Activated B cell treated with CpG ODN at 0.5 μM for 24 hours (primary cell): ENCODE measurements at regions not wholly inside any gene's neighbourhood (a gene's known extent, or its start where the extent isn't known, plus 50 kb on each side); places are given as distances from the start of the nearest gene placed in this dataset.
A peak's percentile ranks its signal among the peaks of the same experiment; 100 is the strongest.

Experiments used
- ATAC-seq: fragments of 200-7000 bp; cut with Tn5 transposase; one replicate; pipeline ENCODE4 v1.10.0; 2021; ENCODE audit warnings: low read depth, mild to moderate bottlenecking, moderate library complexity
- CTCF ChIA-PET: fragments of 350-600 bp; sonication (Branson Sonifier 250); formaldehyde crosslinking; loops from one replicate; lab custom pipeline; 2021; ENCODE audit warnings: antibody characterized with exemption; lab: Charles Lee
- POLR2A ChIA-PET: fragments of 350-600 bp; sonication (Branson Sonifier 250); formaldehyde crosslinking; loops from one replicate; lab custom pipeline; 2021; ENCODE audit warnings: antibody characterized with exemption; lab: Charles Lee
- DNase-seq: peaks from one replicate; pipeline ENCODE4 v3.0.0; 2022
- H3K27ac Mint-ChIP-seq: one replicate; pipeline ENCODE4 v1.8.0; 2020; ENCODE audit warnings: mixed read lengths
- H3K27me3 Mint-ChIP-seq: one replicate; pipeline ENCODE4 v1.8.0; 2021; ENCODE audit warnings: mixed read lengths
- H3K36me3 Mint-ChIP-seq: one replicate; pipeline ENCODE4 v1.8.0; 2021; ENCODE audit warnings: low read depth, mixed read lengths
- H3K4me1 Mint-ChIP-seq: one replicate; pipeline ENCODE4 v1.8.0; 2021; ENCODE audit warnings: mixed read lengths
- H3K4me3 Mint-ChIP-seq: one replicate; pipeline ENCODE4 v1.8.0; 2020; ENCODE audit warnings: mild to moderate bottlenecking, mixed read lengths
- H3K9me3 Mint-ChIP-seq: one replicate; pipeline ENCODE4 v1.8.0; 2020; ENCODE audit warnings: mixed read lengths
- CTCF ChIP-seq: fragments of 200-600 bp; IDR thresholded peaks from one replicate; pipeline ENCODE4 v1.8.0; 2022; ENCODE audit warnings: antibody characterized with exemption, mild to moderate bottlenecking
- intact Hi-C: fragments of 100-400 bp; cut with micrococcal nuclease; formaldehyde crosslinking; loops from one replicate; pipeline ENCODE4 v1.15.1; 2024

- CTCF ChIA-PET: no interaction called here
- intact Hi-C loops: no loop called here
- ATAC-seq (no peak), DNase-seq (no peak)
- TF ChIP-seq CTCF: no peak
- H3K4me3 Mint-ChIP-seq: no peak overlapping the region
- H3K4me1 Mint-ChIP-seq: peaks cover 27% of the 10 kb centered on the region
- H3K36me3 Mint-ChIP-seq: no peaks in the 10 kb centered on the region
- no peak overlapping the region for H3K27ac Mint-ChIP-seq
- peaks cover 2% of the 10 kb centered on the region for H3K27me3 Mint-ChIP-seq
- no peaks in the 10 kb centered on the region for H3K9me3 Mint-ChIP-seq
- POLR2A ChIA-PET: no interaction called here
Observed at GRCh38 chr12:45666816-45667215, 62.7 kb upstream of the ARID2 start.

GRCh38 chr12:45667761-45668160 is 61.7 kb upstream of the ARID2 start:
- DNase-seq: no peak
- Mint-ChIP-seq H3K27me3 (no peaks in the 10 kb centered on the region), H3K4me1 (peaks cover 27% of the 10 kb centered on the region), H3K9me3 (no peaks in the 10 kb centered on the region), H3K27ac (no peak overlapping the region), H3K36me3 (no peaks in the 10 kb centered on the region), H3K4me3 (no peak overlapping the region)
- ChIA-PET POLR2A (no interaction called here), CTCF (no interaction called here)
- no peak for ATAC-seq
- no peak for TF ChIP-seq CTCF
- intact Hi-C loops: no loop called here

GRCh38 chr12:45668641-45669040 is 60.9 kb upstream of the ARID2 start:
- POLR2A ChIA-PET: interaction anchor here (2.9 kb wide), 1 partner anchor 59 kb away, joined by 49 read pairs; the partner anchor contains the start of gene ARID2
- no peaks in the 10 kb centered on the region for H3K9me3 Mint-ChIP-seq
- intact Hi-C loops: loop anchor here (1.0 kb wide), 2 partner anchors 59 to 92 kb away; no protein-coding TSS in a partner anchor
- CTCF ChIA-PET: interaction anchor here (1.1 kb wide), 1 partner anchor 125 kb away, joined by 4 read pairs; no protein-coding TSS in a partner anchor
- H3K27me3 Mint-ChIP-seq: no peaks in the 10 kb centered on the region
- no peak for DNase-seq
- H3K4me1 Mint-ChIP-seq: peaks cover 27% of the 10 kb centered on the region
- TF ChIP-seq CTCF: no peak
- peak overlapping the region; percentile 55 for H3K4me3 Mint-ChIP-seq
- no peak for ATAC-seq
- H3K27ac Mint-ChIP-seq: peak overlapping the region; percentile 54
- no peaks in the 10 kb centered on the region for H3K36me3 Mint-ChIP-seq

GRCh38 chr12:45669093-45669492 is 60.4 kb upstream of the ARID2 start:
- H3K4me1 Mint-ChIP-seq: peaks cover 27% of the 10 kb centered on the region
- DNase-seq: no peak
- H3K27me3 Mint-ChIP-seq: no peaks in the 10 kb centered on the region
- peak overlapping the region; percentile 54 for H3K27ac Mint-ChIP-seq
- intact Hi-C loops: loop anchor here (1.0 kb wide), 2 partner anchors 58 to 93 kb away; no protein-coding TSS in a partner anchor
- POLR2A ChIA-PET: interaction anchor here (2.9 kb wide), 1 partner anchor 58 kb away, joined by 49 read pairs; the partner anchor contains the start of gene ARID2
- H3K36me3 Mint-ChIP-seq: no peaks in the 10 kb centered on the region
- ATAC-seq: peak; percentile 77
- TF ChIP-seq CTCF: no peak
- H3K9me3 Mint-ChIP-seq: no peaks in the 10 kb centered on the region
- CTCF ChIA-PET: interaction anchor here (1.1 to 1.7 kb wide), 2 partner anchors 57 to 126 kb away, joined by 4 to 5 read pairs; no protein-coding TSS in a partner anchor
- peak overlapping the region; percentile 55 for H3K4me3 Mint-ChIP-seq

- no peak overlapping the region for H3K4me3 Mint-ChIP-seq
- CTCF ChIA-PET: interaction anchor here (0.9 to 1.7 kb wide), 3 partner anchors 56 to 126 kb away, joined by 4 to 6 read pairs (median 5); no protein-coding TSS in a partner anchor
- intact Hi-C loops: loop anchor here (1.0 to 2.0 kb wide), 3 partner anchors 37 to 93 kb away; no protein-coding TSS in a partner anchor
- POLR2A ChIA-PET: interaction anchor here (1.8 to 2.9 kb wide), 2 partner anchors 37 to 57 kb away, joined by 5 to 49 read pairs; partner anchors contain the start of gene ARID2
- peaks cover 27% of the 10 kb centered on the region for H3K4me1 Mint-ChIP-seq
- H3K27me3 Mint-ChIP-seq: no peaks in the 10 kb centered on the region
- peak overlapping the region; percentile 36 for H3K27ac Mint-ChIP-seq
- ATAC-seq: no peak
- H3K36me3 Mint-ChIP-seq: no peaks in the 10 kb centered on the region
- no peaks in the 10 kb centered on the region for H3K9me3 Mint-ChIP-seq
- DNase-seq: no peak
- TF ChIP-seq CTCF: no peak
Observed at GRCh38 chr12:45669792-45670191, 59.7 kb upstream of the ARID2 start.
